ENCODE measurements at regions not wholly inside any gene's neighbourhood (a gene's known extent, or its start where the extent isn't known, plus 50 kb on each side); places are given as distances from the start of the nearest gene placed in this dataset.

- no peak for TF ChIP-seq TARDBP (IDR thresholded peaks at IDR 0.05)
- no peak for TF ChIP-seq SP1 (IDR thresholded peaks at IDR 0.05)
- no peak for TF ChIP-seq ELF4 (IDR thresholded peaks at IDR 0.05)
- TF ChIP-seq CTBP1 (IDR thresholded peaks at IDR 0.05; ENCODE audit: borderline replicate concordance), result no peak
- TF ChIP-seq LEF1 (IDR thresholded peaks at IDR 0.05; ENCODE audit: borderline replicate concordance), result no peak
- TF ChIP-seq FOXM1 (IDR thresholded peaks at IDR 0.05; ENCODE audit: borderline replicate concordance), result no peak
- TF ChIP-seq SUZ12 (IDR thresholded peaks at IDR 0.05), result no peak
- TF ChIP-seq ARNT (IDR thresholded peaks at IDR 0.05), result no peak
- TF ChIP-seq HDGF (IDR thresholded peaks at IDR 0.05; ENCODE audit: borderline replicate concordance), result no peak
Measured at GRCh38 chr9:25282946-25283345, 395.3 kb downstream of the TUSC1 start.

Data from HEK293T (cell line).